Sigmoid colon (tissue), 6 donors: ENCODE measurements at regions not wholly inside any gene's neighbourhood (a gene's known extent, or its start where the extent isn't known, plus 50 kb on each side); places are given as distances from the start of the nearest gene placed in this dataset.

Experiments
- DNase-seq: peaks from one replicate; pipeline ENCODE4 v3.0.0-alpha.2; 2019
- H3K27ac ChIP-seq, 4 donors: fragments of 200-600 bp; sonication (generic); one replicate each; pipeline ENCODE4 v1.5.1; 2016 to 2019; ENCODE audit warnings: mild to moderate bottlenecking in 1 of 4
- H3K27me3 ChIP-seq, 3 donors: fragments of 200-600 bp; sonication (generic); one replicate each; pipeline ENCODE4 v1.5.1; 2019; ENCODE audit warnings: mild to moderate bottlenecking in 1 of 3
- H3K36me3 ChIP-seq, 4 donors: fragments of 200-600 bp; sonication (generic); one replicate each; pipeline ENCODE4 v1.5.1; 2016 to 2019
- H3K4me1 ChIP-seq, 4 donors: fragments of 200-600 bp; sonication (generic); one replicate each; pipeline ENCODE4 v1.5.1; 2017 to 2019
- H3K4me3 ChIP-seq, 4 donors: fragments of 200-600 bp; sonication (generic); one replicate each; pipeline ENCODE4 v1.5.1; 2017 to 2019; ENCODE audit warnings: mild to moderate bottlenecking in 2 of 4, moderate library complexity in 1 of 4
- H3K9me3 ChIP-seq, 4 donors: fragments of 200-600 bp in 3 of 4; sonication (generic) in 3 of 4; one replicate each; pipeline versions ENCODE4 v1.5.1 to v1.6.1; 2013 to 2019
- EP300 ChIP-seq, 4 donors: sonication (generic); formaldehyde crosslinking; IDR thresholded peaks; one replicate each; pipeline ENCODE4 v1.6.1; 2017; ENCODE audit warnings: antibody characterized with exemption in 4 of 4
- POLR2A ChIP-seq, 2 donors: fragments of 450-650 bp; IDR thresholded peaks; one replicate each; pipeline ENCODE4 v1.6.1; 2016; ENCODE audit warnings: antibody characterized with exemption in 2 of 2, mild to moderate bottlenecking in 2 of 2, moderate library complexity in 2 of 2
- POLR2AphosphoS5 ChIP-seq, 4 donors: sonication (generic); formaldehyde crosslinking; IDR thresholded peaks; one replicate each; pipeline ENCODE4 v1.6.1; 2017; ENCODE audit warnings: antibody characterized with exemption in 4 of 4
- WGBS, 2 donors: extraction: QIAGEN DNeasy Blood & Tissue Kit; methylation state at CpG; one replicate each; pipeline ENCODE4 v1.1.7; 2013; 5-methylcytosine and 5-hydroxymethylcytosine counted together
- intact Hi-C: fragments of 100-400 bp; cut with DNase I; formaldehyde crosslinking; loops from one replicate; pipeline ENCODE4 v1.15.1; 2023
- TF ChIP-seq, protein P1 (sequence below), 4 experiments: fragments of 450-650 bp in 3 of 4; fragments of 200-600 bp in 1 of 4; IDR thresholded peaks; one replicate each; pipeline ENCODE4 v1.5.1; 2016 to 2019; ENCODE audit warnings: antibody characterized with exemption in 4 of 4, mild to moderate bottlenecking in 3 of 4, moderate library complexity in 2 of 4
- donor health status: healthy with polysubstance abuse.
- donor health status: healthy.

DNA sequence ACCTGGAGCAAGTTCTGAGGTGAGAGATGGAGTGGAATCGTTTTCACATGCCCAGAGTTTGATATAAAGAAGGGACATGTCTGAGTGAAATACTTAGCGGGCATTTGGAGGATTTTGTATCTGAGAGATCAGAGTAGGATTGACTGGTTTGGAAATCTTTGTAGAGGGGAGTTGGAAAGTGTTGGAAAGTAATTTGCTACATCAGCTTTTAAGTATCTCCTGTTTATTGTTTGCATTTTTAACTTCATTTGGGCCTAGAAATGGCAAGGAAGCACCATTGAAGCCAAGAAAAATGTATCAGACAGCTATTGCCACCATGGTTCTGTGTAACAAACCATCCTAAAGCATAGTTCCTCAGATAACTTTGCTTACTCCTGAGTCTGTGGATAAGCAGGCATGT lies 1015.1 kb upstream of the EEF2KMT start:
- no peak overlapping the region for H3K4me3 ChIP-seq
- DNase-seq: no peak
- H3K4me1 ChIP-seq: no peaks in the 10 kb centered on the region
- no peaks in the 10 kb centered on the region for H3K36me3 ChIP-seq
- WGBS, 2 donors: 73 to 76% methylated on average over 2 of the region's 2 CpGs
- H3K27ac ChIP-seq: no peak overlapping the region
- peaks cover 0 to 2% (median 0%) of the 10 kb centered on the region in 4 donors for H3K9me3 ChIP-seq
- intact Hi-C loops: no loop called here
- H3K27me3 ChIP-seq: no peaks in the 10 kb centered on the region
- TF ChIP-seq, protein P1, sequence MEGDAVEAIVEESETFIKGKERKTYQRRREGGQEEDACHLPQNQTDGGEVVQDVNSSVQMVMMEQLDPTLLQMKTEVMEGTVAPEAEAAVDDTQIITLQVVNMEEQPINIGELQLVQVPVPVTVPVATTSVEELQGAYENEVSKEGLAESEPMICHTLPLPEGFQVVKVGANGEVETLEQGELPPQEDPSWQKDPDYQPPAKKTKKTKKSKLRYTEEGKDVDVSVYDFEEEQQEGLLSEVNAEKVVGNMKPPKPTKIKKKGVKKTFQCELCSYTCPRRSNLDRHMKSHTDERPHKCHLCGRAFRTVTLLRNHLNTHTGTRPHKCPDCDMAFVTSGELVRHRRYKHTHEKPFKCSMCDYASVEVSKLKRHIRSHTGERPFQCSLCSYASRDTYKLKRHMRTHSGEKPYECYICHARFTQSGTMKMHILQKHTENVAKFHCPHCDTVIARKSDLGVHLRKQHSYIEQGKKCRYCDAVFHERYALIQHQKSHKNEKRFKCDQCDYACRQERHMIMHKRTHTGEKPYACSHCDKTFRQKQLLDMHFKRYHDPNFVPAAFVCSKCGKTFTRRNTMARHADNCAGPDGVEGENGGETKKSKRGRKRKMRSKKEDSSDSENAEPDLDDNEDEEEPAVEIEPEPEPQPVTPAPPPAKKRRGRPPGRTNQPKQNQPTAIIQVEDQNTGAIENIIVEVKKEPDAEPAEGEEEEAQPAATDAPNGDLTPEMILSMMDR (IDR thresholded peaks at IDR 0.05): no peak
- TF ChIP-seq POLR2AphosphoS5 (IDR thresholded peaks at IDR 0.05) (no peak), POLR2A (IDR thresholded peaks at IDR 0.05) (no peak), EP300 (IDR thresholded peaks at IDR 0.05) (no peak)

DNA sequence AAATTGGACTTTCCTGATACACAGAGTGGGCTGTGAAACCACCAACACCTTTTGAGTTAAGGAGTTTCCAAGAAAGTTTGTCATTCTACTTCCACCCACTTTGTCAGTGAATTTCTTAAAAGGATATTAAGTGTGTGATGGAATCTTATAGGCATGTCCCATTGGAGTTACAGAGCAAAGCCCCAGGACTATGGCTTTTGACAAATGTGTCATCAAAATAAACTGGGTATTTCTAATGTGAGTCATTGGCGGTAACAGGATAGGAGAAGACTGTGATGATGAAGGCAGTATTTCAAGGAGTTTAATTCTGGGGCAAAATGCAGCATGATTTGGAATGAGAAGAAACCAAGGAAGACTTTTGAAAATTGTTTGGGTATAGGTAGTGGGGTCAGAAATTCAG lies 1013.8 kb upstream of the EEF2KMT start:
- intact Hi-C loops: no loop called here

DNA sequence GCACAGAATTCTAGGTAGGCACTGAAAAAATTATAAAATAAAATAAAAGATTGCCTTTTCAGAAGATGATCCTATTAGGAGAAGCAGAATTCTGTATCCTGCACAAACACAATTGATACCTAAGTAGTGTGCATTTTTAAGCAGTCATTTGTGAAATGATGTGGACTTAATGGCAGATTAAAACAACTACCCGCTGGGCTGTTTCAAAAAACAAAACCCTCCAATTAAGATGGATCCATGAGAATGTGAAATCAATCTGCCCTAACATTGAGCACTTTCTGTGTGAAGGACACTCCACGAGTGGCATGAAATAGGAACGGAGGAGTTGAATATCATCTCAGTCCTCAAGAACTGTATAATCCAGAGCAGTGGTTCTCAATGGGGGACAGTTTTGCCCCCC lies 1012.8 kb upstream of the EEF2KMT start:
- intact Hi-C loops: no loop called here
- DNase-seq: no peak
- WGBS, 2 donors: 90 to 91% methylated on average over 3 of the region's 3 CpGs

More for the DNA sequence above, 1013.8 kb upstream of the EEF2KMT start:
- DNase-seq: no peak
- 95% methylated on average over 1 of the region's 1 CpG for WGBS, 2 donors
- no peaks in the 10 kb centered on the region for H3K27me3 ChIP-seq
- H3K4me3 ChIP-seq: no peak overlapping the region
- no peak overlapping the region for H3K27ac ChIP-seq
- peaks cover 0 to 2% (median 0%) of the 10 kb centered on the region in 4 donors for H3K9me3 ChIP-seq
- no peaks in the 10 kb centered on the region for H3K36me3 ChIP-seq
- no peaks in the 10 kb centered on the region for H3K4me1 ChIP-seq
- TF ChIP-seq, protein P1 (IDR thresholded peaks at IDR 0.05): no peak
- TF ChIP-seq POLR2A (IDR thresholded peaks at IDR 0.05): no peak
- no peak for TF ChIP-seq POLR2AphosphoS5 (IDR thresholded peaks at IDR 0.05)
- no peak for TF ChIP-seq EP300 (IDR thresholded peaks at IDR 0.05)

DNA sequence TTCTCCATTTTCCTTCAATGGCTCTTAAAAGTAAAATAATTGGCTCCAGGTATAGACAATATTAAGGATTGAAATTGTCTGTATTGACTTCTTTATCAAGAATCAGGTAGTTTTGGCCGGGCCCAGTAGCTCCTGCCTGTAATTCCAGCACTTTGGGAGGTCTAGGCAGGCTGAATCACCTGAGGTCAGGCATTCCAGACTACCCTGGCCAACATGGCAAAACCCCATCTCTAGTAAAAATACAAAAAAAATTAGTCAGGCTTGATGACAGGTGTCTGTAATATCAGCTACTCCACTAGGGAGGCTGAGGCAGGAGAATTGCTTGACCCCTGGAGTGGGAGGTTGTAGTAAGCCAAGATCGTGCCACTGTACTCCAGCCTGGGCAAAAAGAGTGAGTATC lies 1008.5 kb upstream of the EEF2KMT start:
- intact Hi-C loops: no loop called here
- 64 to 84% methylated on average over 2 of the region's 2 CpGs for WGBS, 2 donors
- TF ChIP-seq EP300 (IDR thresholded peaks at IDR 0.05) (no peak), POLR2A (IDR thresholded peaks at IDR 0.05) (no peak), POLR2AphosphoS5 (IDR thresholded peaks at IDR 0.05) (no peak)
- TF ChIP-seq, protein P1 (IDR thresholded peaks at IDR 0.05): no peak
- Histone ChIP-seq H3K4me1 (no peaks in the 10 kb centered on the region), H3K9me3 (no peaks in the 10 kb centered on the region), H3K27me3 (no peaks in the 10 kb centered on the region), H3K36me3 (no peaks in the 10 kb centered on the region), H3K27ac (no peak overlapping the region), H3K4me3 (no peak overlapping the region)
- DNase-seq: no peak

More for the DNA sequence above, 1012.8 kb upstream of the EEF2KMT start:
- Histone ChIP-seq H3K27ac (no peak overlapping the region), H3K9me3 (no peaks in the 10 kb centered on the region), H3K36me3 (no peaks in the 10 kb centered on the region), H3K27me3 (no peaks in the 10 kb centered on the region), H3K4me3 (no peak overlapping the region), H3K4me1 (no peaks in the 10 kb centered on the region)
- TF ChIP-seq, protein P1 (IDR thresholded peaks at IDR 0.05): no peak
- TF ChIP-seq EP300 (IDR thresholded peaks at IDR 0.05) (no peak), POLR2A (IDR thresholded peaks at IDR 0.05) (no peak), POLR2AphosphoS5 (IDR thresholded peaks at IDR 0.05) (no peak)

DNA sequence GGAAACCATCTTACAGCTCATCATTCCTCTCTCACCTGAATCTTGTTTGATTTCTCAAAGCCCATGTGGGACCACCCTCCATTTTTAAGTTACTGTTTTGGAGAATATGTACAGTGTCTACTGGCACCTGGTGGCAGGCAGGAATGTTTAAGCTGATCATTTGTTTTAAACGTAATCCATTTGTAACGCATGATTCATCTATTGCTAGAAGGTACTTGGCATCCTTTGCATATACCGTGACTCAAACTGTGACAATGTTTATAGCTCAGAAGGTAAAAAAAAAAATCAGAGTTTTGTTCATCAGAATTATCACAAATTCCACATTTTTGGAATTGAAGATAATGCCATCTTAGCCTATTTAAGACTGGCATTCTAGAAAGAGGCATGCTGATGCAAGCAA lies 1007.5 kb upstream of the EEF2KMT start:
- H3K4me3 ChIP-seq: no peak overlapping the region

More for the DNA sequence above, 1007.5 kb upstream of the EEF2KMT start:
- H3K27me3 ChIP-seq: no peaks in the 10 kb centered on the region
- no peak overlapping the region for H3K27ac ChIP-seq
- H3K36me3 ChIP-seq: no peaks in the 10 kb centered on the region
- WGBS, 2 donors: 69 to 80% methylated on average over 3 of the region's 3 CpGs
- no peaks in the 10 kb centered on the region for H3K4me1 ChIP-seq
- no peak for DNase-seq
- intact Hi-C loops: no loop called here
- no peaks in the 10 kb centered on the region for H3K9me3 ChIP-seq
- TF ChIP-seq POLR2AphosphoS5 (IDR thresholded peaks at IDR 0.05): no peak
- TF ChIP-seq, protein P1 (IDR thresholded peaks at IDR 0.05): no peak
